ENCODE measurements at regions not wholly inside any gene's neighbourhood (a gene's known extent, or its start where the extent isn't known, plus 50 kb on each side); places are given as distances from the start of the nearest gene placed in this dataset.
"Not testable (repeated sequence)": the region's sequence is repeated elsewhere in the genome, so short reads cannot be mapped to it uniquely, and the experiment has no call there.

DNA sequence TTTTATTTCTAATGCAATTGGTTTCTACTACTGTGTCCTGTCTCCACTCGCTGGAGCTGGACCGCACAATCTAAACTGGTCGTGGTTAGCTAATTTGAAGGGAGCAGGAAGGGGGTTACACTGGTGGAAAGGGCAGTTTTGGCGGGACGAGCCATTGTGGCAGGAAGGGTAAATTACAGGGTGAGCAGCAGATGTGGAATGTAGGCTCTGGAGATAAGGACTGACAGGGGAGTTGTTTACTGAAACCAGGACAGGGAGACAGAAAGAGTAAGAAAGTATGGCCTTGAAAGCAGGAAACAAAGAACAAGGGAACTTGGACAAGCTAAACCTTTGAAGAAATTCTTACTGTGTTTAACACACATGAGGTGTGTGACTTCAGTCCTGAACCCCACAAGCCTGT is 147.8 kb downstream of the ATXN7L3B start:
- DNase-seq (ENCODE audit: low spot score), result no peak

DNA sequence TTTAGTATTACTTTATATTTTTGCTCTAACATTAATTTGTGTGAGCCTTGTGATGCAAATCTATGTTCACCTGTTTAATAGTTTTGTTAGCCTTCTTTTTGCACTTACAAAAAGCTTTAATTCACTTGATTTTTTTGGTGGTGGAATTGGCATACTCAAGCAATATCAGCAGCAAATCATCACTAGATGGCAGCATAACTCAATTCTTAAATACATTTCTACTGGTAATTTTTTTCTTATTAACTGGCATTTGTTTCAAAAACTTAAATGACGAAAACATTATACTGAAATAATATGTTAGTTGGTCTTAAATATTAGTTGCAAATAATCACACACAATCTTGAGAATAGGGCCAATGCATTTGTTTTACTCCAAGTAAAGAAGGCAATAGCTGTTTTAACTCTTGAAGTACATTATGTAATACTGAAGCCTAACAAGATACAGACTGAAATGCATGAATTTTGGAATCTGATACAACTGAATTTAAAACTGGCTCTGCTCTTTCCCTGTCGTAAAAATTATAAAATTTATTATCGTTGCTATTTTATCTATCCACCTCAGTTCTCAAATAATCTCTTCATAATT is 151.5 kb downstream of the ATXN7L3B start:
- DNase-seq (ENCODE audit: low spot score), result peak; percentile 60

DNA sequence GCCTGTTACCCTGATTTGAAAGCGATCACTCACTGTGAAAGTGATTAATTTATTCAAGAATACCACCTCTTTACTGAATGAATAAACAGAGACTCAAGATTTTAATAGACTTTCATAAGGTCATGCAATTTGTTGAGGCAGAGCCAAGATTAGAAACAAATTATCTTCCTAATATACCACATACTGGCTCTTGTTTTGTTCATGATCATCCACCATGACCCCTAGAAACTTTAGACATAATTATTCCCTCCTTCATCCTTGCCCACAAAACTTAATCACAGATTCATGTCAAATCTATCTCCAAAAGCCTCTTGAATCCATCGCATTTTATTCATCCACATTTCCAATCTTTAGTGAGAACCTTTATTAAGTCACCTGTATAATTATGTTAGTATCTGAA is 152.3 kb downstream of the ATXN7L3B start:
- DNase-seq (ENCODE audit: low spot score), result no peak

DNA sequence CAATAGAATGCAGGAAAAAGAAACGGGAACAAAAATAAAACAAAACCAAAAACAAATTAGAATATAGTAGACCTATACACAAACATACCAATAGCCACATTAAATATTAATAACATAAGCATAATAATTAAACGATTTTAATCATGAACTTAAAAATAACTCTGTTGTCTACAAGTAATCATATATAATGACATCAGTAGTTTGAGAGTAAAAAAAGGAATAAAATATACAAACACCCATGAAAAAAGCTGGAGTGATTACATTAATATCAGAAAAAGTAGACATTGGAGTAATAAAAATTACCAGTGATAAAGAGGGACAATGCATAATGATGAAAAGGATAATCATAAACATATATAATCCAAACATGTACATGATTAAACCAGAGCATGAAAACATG is 181.8 kb downstream of the ATXN7L3B start:
- DNase-seq (ENCODE audit: low spot score), result no peak

DNA sequence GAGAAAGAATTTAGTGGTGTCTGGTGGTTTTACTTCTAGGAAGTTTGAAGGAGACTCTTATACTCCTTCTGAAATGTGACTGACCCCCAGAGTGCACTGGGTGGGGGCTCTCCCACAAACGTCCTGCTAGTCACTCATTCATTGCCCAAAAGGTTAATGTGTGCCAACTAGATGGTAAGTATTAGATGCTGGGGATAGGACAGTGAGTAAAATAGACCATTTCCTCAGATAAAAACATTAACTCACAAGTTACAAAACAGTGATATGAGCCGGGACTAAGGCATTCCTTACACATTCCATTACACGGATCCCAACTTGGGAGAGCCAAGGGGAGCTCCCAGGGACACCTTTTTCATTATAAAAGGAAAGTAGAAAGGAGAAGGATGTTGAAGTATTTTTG is 185.1 kb downstream of the ATXN7L3B start:
- no peak for DNase-seq (ENCODE audit: low spot score)

DNA sequence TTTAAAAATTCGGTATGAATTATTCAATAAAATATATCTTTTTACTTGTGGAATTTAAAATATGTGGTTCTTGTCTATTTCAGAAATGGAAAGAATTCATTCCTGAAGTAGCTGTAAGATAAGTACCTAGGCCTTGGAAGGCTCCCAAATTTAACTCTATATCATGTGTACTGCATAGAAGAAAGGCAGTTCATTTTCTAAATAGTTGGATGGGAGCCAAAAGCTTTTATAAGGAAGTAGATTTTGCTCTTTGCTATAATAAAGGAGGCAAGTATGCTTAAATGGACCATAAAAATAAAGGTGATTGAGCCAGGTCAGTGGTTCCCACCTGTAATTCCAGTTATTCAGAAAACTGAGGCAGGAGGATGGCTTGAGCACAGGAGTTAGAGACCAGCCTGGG is 187.5 kb downstream of the ATXN7L3B start:
- no peak for DNase-seq (ENCODE audit: low spot score)

DNA sequence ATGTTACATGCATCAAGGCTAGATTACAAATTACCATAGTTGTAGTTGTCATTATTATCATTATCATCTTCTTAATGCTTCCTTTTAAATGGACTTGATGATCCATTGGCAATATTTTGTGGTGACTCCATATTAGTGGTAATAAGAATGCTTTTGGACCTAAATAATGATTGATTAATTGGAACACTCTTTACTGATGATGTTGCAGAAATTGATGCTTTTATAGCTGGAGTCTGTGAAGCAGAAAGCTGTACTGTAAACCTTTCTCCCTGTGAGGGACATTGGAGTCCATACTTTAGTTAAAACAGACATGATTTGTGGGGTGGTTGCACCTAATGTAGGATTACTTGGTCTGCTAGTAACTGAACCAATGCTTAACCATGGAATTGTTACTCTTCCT is 190.4 kb downstream of the ATXN7L3B start:
- no peak for DNase-seq (ENCODE audit: low spot score)

DNA sequence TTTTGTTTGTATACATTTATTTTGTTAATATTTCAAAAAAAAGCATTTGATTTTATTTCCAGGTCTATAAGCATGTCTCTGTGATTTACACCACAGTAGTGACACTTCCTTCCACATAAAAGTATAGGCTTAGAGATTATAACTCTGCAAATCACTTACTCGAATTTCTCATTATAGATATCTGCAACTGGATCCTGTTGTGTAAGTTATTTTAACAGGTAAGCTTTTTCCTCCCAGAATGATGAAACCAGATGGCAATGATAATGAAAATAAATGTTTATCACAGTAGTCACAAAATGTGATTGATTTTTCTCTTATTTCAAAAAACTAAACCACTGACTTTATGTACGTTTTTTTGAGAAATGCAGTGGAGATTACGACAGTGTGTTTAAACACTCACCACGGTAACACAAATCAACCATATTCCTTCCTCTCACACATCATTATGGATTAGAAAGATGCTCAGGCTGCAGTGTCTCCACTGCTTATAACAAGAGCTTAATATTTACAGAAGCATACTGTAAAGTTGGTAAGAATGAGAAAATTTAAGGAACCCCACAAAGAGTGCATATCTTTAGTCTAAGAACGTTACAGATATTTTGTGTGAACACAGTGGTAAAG is 194.6 kb downstream of the ATXN7L3B start:
- DNase-seq (ENCODE audit: low spot score), result no peak

DNA sequence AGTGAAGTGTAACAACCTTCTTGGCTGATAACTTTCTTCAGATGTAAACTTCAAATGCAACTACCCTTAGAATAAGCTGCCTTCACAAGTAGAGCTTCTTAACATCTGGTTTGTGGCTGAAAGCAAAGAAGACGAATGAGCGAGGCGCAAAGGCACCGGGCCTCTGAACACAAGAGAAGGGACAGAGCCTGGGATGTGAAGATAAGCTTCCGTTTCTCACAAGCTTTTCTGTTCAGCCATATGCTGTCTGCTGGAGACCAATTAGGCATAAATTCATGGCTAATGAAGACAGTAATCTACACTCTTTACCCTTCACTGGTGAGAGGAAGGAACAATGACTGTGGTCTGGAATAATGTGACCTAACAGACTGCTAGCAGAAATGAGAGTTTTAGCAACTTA is 195.2 kb downstream of the ATXN7L3B start:
- DNase-seq (ENCODE audit: low spot score), result no peak

DNA sequence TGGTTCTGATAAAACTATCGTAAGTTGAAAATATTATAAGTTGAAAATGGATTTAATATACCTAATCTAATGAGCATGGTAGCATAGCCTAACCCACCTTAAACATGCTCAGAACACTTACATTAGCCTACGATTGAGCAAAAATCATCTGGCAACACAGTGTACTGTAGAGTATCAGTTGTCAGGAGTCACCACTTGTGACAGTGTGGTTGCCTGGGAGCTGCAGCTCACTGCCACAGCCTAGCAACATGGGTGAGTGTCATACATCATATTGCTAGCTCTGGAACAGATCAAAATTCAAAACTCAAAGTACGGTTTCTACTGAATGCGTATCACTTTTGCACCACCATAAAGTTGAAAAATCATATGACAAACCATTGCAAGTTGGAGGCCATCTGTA is 203.5 kb downstream of the ATXN7L3B start:
- no peak for DNase-seq (ENCODE audit: low spot score)

DNA sequence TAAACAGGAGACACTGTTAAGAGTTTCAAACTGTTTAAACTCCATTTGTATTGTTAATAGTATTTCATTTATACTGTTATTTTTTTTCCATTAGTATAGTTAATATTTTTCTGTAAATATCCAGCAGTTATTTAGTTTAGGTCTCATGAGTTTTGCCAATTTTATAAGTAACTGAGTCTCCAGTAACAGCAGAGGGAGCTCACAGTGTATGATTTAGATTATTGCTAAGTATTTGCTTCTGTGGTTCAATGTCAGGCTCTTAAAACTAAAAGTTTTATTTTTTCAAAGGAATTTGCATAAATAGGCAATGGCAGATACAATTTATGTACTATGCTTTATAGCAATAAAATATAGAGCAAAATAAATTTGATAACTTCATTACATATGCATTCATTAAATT is 209.7 kb downstream of the ATXN7L3B start:
- peak; percentile 18 for DNase-seq (ENCODE audit: low spot score)

DNA sequence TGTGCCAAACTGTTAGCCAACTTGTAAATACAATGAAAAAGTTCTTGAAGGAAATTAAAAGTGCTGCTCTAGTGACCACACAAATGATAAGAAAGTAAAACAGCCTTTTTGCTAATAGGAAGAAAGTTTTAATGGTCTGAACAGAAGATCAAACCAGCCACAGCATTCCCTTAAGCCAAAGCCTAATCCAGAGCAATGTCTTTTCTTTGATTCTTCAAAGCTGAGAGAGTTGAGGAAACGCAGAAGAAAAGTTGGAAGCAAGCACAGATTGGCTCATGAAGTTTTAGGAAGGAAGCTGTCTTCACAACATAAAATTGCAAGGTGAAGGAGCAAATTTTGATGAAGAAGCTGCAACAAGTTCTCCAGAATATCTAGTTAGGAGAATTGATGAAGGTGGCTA is 213.8 kb downstream of the ATXN7L3B start:
- no peak for DNase-seq (ENCODE audit: low spot score)

DNA sequence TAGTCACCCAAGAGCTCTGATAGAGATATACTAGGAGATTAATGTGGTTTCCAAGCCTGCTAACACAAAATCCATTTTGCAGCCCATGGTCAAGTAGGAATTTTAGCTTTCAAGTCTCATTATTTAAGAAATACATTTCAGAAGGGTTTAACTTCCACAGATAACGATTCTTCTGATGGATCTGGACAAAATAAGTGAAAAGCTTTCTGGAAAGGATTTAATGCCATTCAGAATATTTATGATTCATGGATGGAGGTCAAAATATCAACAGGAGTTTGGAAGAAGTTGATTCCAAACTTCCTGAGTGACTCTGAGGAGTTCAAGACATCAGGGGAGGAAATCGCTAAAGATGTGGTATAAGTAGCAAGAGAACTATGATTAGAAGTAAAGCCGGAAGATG is 214.6 kb downstream of the ATXN7L3B start:
- no peak for DNase-seq (ENCODE audit: low spot score)

DNA sequence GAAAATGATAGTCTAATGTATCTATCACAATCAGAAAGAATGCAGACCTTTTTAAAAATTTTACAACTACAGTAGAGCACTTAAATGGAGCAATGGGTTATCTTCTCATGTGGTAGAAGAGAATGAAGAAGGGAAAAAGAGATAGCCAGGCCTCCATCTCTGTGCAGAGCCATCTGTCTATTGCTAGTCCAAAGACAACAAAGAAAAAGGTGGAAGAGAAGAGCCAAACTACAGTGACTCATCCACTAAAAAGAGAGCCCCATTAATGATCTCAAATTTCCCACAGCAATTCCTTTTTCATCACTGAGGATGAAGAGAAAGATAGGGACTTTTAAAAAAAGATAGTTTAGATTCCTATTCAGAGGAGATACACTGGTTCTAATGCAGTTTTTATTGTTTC is 232.9 kb downstream of the ATXN7L3B start:
- no peak for DNase-seq (ENCODE audit: low spot score)

DNA sequence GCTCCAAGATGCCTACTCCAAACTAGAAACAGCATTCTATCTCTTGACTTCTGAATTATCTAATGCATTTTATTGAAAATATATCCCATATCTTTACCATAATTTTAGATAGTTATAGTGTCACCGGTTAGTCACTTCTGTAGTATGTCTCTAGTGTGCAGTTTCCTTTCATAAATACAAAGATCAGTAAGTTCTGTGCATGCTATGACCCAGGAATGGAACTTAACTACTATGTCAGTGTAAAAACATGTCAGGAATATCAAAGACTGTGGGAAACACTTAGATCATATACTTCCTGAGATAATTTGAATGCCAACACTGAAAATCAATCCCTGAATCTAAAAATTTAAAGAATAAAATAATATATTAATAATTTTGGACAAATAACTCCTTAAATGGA is 237.6 kb downstream of the ATXN7L3B start:
- DNase-seq (ENCODE audit: low spot score), result no peak

DNA sequence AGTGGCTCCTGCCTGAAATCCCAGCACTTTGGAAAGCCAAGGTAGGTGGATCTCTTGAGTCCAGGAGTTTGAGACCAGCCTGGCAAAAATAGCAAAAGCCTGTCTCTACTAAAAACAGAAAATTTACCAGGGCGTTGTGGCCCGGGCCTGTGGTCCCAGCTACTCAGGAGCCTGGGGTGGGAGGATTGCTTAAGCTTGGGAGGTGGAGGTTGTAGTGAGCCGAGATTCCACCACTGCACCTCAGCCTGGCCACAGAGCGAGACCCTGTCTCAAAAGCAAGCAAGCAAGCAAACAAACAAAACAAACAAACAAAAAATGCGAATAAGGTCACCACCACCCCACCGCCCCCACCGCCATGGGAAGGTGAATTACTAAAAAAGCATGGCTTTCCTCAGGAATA is 238.7 kb downstream of the ATXN7L3B start:
- DNase-seq (ENCODE audit: low spot score), result no peak

DNA sequence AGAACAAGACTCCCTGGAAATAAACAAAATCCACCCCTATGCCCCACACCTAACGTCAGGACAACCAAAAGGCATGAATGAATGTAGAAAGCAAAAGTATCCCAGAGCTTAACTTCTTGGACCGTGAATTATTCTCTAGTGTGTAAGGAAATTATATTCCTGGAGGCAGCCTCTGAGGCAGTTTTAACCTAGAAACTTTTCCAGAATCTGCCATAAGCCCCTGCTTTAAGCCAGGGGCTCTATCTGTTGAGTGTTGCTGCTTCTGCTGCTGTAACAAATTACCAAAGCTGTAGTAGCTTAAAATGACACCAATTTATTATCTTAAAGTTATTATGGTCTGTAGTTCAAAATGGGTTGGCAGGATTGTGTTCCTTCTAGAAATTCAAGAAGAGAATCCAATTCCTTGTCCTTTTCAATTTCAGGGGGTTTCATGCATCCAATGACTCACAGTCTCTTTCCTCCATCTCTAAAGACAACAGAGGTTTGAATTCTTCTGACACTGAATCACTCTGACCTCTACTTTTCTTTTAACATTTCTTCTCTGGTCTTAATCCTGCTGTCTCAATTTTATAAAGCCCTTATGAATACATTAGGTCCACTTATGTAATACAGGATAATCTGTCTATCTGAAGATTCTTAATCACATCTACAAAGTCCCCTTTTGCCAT is 242.7 kb downstream of the ATXN7L3B start:
- no peak for DNase-seq (ENCODE audit: low spot score)

DNA sequence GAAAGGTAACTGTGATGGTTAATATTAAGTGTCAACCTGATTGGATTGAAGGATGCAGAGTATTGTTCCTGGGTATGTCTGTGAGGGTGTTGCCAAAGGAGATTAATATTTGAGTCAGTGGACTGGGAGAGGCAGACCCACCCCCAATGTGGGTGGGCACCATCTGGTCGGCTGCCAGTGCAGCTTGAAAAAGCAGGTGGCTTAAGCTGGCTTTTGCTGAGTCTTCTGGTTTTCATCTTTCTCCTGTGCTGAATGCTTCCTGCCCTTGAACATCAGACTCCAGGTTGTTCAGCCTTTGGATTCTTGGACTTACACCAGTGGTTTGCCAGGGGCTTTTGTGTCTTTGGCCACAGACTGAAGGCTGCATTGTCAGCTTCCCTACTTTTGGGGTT is 243.2 kb downstream of the ATXN7L3B start:
- not testable (repeated sequence) for DNase-seq (ENCODE audit: low spot score)

DNA sequence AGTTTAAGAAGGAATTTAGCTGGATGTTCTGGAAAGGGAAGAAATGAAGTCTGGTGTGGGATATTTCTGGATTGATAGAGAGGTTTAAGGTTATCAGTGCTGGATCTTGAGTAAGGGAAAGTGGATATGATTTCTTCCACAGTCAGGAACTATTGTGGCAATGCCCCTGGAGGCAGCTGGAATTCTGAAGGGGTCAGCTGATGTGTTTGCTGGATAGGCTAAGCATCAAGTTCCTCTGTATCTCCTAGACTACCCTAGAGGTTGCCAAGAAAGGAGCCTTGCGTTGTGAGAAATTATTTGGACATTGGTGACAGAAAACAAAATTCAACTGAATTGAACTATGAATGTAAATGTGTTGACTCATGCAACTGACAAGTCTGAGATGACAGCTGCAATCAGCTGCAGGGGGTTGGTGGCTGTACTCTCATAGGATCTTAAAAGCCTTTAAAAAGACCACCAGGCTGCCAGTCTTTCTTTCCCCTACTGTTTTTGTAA is 244.4 kb downstream of the ATXN7L3B start:
- DNase-seq (ENCODE audit: low spot score), result no peak

DNA sequence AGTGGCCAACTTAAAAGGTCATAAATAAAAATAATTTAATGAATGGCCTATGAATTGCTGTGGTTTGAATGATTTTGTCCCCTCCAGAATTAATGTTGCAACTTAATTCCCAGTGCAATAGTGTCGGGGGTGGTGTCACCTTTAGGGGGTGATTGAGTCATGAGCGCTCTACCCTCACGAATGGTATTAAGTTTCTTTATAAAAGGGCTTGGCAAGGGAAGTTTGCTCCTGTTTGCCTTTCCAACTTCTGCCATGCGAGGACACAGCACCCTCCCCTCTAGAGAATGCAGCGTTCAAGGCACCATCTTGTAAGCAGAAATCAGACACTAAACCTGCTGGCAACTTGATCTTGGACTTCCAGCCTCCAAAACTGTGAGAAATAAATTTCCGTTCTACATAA is 253.3 kb downstream of the ATXN7L3B start:
- no peak for DNase-seq (ENCODE audit: low spot score)

DNA sequence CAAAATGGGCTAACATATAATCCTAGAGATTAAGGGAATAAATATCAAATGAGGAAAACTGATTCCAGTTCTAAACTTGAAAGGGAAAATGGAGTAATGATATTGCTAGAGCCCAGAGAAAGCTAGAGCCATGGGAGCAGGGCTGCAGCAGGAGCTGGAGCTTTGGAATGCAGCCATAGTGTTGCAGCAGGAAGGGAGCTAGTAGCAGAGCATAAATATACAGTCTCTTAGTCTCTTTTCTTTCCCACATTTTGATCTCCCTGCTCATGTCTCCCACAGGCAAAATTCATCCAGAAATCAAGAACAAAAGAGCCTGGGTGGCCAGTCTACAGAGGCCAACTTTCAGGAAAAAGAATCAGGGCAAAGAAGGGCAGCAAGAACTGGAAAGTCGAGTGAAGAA is 253.7 kb downstream of the ATXN7L3B start:
- DNase-seq (ENCODE audit: low spot score), result no peak

DNA sequence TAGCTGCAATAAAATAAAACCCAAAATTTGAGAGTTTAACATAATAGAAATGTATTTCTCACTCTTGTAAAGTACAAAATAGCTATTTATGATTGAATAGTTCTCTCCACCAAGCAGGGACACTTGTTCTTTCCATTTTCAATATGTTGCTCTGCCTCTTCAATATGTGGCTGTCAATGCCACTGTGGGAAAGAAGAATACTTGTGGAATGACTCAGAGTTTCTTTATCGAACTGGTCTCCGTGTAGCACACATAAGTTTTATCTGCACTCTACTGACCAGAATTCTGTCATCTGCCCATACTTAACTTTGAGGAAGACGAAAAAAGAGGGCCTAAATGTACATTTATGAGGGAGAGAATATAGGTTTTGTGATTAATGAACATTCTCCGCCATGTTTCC is 256.9 kb downstream of the ATXN7L3B start:
- no peak for DNase-seq (ENCODE audit: low spot score)

DNA sequence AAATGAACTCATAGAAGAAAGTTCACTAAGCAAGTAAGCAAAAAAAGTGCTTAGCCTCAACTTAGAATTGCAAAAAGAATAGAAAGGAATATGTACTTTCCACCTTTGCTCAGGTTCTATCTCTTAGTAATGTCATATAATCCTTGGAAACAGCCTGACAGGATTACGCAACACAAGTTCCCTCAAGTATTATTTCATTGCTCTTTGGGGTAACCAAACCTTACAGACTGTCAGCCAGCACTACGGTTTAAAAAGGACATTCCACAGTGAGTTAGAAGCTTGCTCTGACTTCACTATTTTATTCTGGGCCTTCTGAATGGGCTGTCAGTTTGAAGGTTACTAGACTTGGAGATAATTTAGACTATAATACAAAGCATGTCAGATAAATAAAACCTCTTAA is 264.0 kb downstream of the ATXN7L3B start:
- no peak for DNase-seq (ENCODE audit: low spot score)

Measured in pons (tissue), 1 donor.